Skeletal muscle satellite cell (primary cell): ENCODE measurements at regions not wholly inside any gene's neighbourhood (a gene's known extent, or its start where the extent isn't known, plus 50 kb on each side); places are given as distances from the start of the nearest gene placed in this dataset.
A peak's percentile ranks its signal among the peaks of the same experiment; 100 is the strongest.

Experiments
- H3K27me3 ChIP-seq: 2 replicates; pipeline ENCODE4 v1.7.0; 2013; ENCODE audit warnings: low read length; ENCODE audit not compliant: control insufficient read depth, insufficient read depth
- H3K36me3 ChIP-seq: 2 replicates; pipeline ENCODE4 v1.7.0; 2013; ENCODE audit warnings: mild to moderate bottlenecking, control low read depth, low read length; ENCODE audit not compliant: insufficient read depth
- H3K4me1 ChIP-seq: 2 replicates; pipeline ENCODE4 v1.7.0; 2013; ENCODE audit warnings: low read length; ENCODE audit not compliant: control insufficient read depth, insufficient read depth
- H3K4me2 ChIP-seq: 2 replicates; pipeline ENCODE4 v1.7.0; 2013; ENCODE audit warnings: mild to moderate bottlenecking, low read length
- H3K4me3 ChIP-seq: 2 replicates; pipeline ENCODE4 v1.7.0; 2013; ENCODE audit warnings: low read length
- H3K9ac ChIP-seq: 2 replicates; pipeline ENCODE4 v1.7.0; 2013; ENCODE audit warnings: mild to moderate bottlenecking, low read depth, low read length, moderate library complexity
- H3K9me3 ChIP-seq: replicated peaks from 2 replicates; pipeline ENCODE4 v1.7.0; 2013; ENCODE audit warnings: mild to moderate bottlenecking, control low read depth, low read length

DNA sequence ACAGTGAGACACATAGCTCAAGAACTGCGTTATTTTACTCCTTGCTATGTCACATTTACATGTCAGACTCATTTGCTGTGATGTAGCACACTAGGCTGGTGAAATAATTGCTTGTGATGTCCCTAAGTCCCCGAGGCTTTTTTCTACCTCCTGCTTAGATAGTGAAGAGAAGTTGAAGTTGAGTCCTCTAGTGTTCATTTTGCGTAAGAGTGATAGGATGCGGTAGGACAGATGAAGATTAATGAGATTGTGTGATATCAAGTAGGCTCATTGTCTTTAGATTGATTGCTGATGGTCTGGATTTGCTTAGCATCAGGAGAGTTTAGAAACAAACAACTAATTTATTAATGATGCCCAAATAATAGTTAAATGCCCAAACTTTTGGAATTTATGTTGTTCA, 173.6 kb upstream of the NUDT6 start:
- Histone ChIP-seq H3K27me3 (no peaks in the 10 kb centered on the region), H3K9me3 (no peaks in the 10 kb centered on the region), H3K9ac (no peak overlapping the region), H3K4me3 (no peak overlapping the region), H3K36me3 (peaks cover 4% of the 10 kb centered on the region), H3K4me2 (no peak overlapping the region), H3K4me1 (no peaks in the 10 kb centered on the region)

- H3K9me3 ChIP-seq, result no peaks in the 10 kb centered on the region
- no peak overlapping the region for H3K4me3 ChIP-seq
- no peak overlapping the region for H3K9ac ChIP-seq
- H3K4me2 ChIP-seq, result no peak overlapping the region
- H3K36me3 ChIP-seq, result no peaks in the 10 kb centered on the region
- H3K27me3 ChIP-seq, result no peaks in the 10 kb centered on the region
- H3K4me1 ChIP-seq, result no peaks in the 10 kb centered on the region
Measured at GRCh38 chr4:123102897-123103471, 180.6 kb upstream of the NUDT6 start.

- Histone ChIP-seq H3K9ac (no peak overlapping the region), H3K4me3 (no peak overlapping the region), H3K4me1 (no peaks in the 10 kb centered on the region), H3K36me3 (no peaks in the 10 kb centered on the region), H3K27me3 (no peaks in the 10 kb centered on the region), H3K9me3 (no peaks in the 10 kb centered on the region), H3K4me2 (no peak overlapping the region)
Measured at GRCh38 chr4:123104310-123105025, 182.1 kb upstream of the NUDT6 start.

- no peak overlapping the region for H3K4me3 ChIP-seq
- no peaks in the 10 kb centered on the region for H3K9me3 ChIP-seq
- no peak overlapping the region for H3K4me2 ChIP-seq
- peaks cover 1% of the 10 kb centered on the region for H3K4me1 ChIP-seq
- no peak overlapping the region for H3K9ac ChIP-seq
- H3K27me3 ChIP-seq, result no peaks in the 10 kb centered on the region
- H3K36me3 ChIP-seq, result no peaks in the 10 kb centered on the region
Measured at GRCh38 chr4:123105026-123105420, 182.6 kb upstream of the NUDT6 start.

- no peaks in the 10 kb centered on the region for H3K27me3 ChIP-seq
- H3K9me3 ChIP-seq, result no peaks in the 10 kb centered on the region
- no peak overlapping the region for H3K9ac ChIP-seq
- H3K36me3 ChIP-seq, result no peaks in the 10 kb centered on the region
- H3K4me2 ChIP-seq, result no peak overlapping the region
- H3K4me3 ChIP-seq, result no peak overlapping the region
- H3K4me1 ChIP-seq, result peaks cover 15% of the 10 kb centered on the region
Measured at GRCh38 chr4:123106747-123107146, 184.3 kb upstream of the NUDT6 start.

- Histone ChIP-seq H3K9me3 (no peaks in the 10 kb centered on the region), H3K4me1 (peaks cover 15% of the 10 kb centered on the region)
Measured at GRCh38 chr4:123107444-123108252, 185.3 kb upstream of the NUDT6 start.

DNA sequence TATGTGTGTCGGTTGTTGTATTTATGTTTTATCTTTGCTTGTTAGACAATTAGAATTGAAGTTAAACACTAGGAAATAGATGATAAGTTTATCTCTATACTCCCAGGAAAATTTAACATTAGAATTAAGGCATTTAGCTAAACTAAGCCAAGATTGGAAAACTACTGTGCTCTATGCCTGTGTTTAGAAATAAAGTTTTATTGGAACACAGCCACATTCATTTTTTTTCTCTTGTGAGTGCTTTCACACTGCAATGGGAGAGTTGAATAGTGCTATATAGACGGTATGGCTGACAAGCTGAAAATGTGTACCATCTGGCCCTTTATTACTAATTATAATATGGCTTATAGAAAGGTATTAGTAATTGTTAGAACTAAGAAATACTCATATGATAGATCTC, 186.7 kb upstream of the NUDT6 start:
- Histone ChIP-seq H3K9ac (no peak overlapping the region), H3K9me3 (no peaks in the 10 kb centered on the region), H3K27me3 (no peaks in the 10 kb centered on the region), H3K4me1 (peaks cover 15% of the 10 kb centered on the region), H3K36me3 (peaks cover 5% of the 10 kb centered on the region), H3K4me3 (no peak overlapping the region), H3K4me2 (no peak overlapping the region)

More at GRCh38 chr4:123107444-123108252, 185.3 kb upstream of the NUDT6 start:
- Histone ChIP-seq H3K36me3 (no peaks in the 10 kb centered on the region), H3K27me3 (no peaks in the 10 kb centered on the region), H3K9ac (no peak overlapping the region), H3K4me3 (no peak overlapping the region), H3K4me2 (no peak overlapping the region)

DNA sequence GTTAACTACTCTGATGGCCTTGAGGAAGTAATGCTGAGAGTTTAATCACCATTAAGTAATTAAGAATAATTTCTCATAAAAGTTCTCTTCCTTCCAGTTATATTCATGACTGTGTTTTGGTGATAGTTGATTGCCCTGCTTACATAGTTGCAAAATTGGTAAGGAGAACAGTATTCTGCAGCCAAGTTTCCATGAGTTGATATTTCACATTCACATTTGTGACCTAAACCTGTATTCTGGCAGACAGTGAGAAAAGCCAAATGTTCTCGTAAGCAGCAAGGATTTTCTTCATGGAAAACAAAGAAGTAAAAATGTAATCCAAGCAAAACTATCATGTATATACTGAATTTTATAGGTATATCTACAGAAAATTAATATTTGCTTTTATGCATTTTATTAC, 187.8 kb upstream of the NUDT6 start:
- H3K9me3 ChIP-seq, result no peaks in the 10 kb centered on the region
- H3K4me3 ChIP-seq, result no peak overlapping the region
- no peak overlapping the region for H3K9ac ChIP-seq
- no peaks in the 10 kb centered on the region for H3K27me3 ChIP-seq
- peaks cover 12% of the 10 kb centered on the region for H3K36me3 ChIP-seq
- peaks cover 15% of the 10 kb centered on the region for H3K4me1 ChIP-seq
- no peak overlapping the region for H3K4me2 ChIP-seq

GRCh38 chr4:123110685-123111084, 188.3 kb upstream of the NUDT6 start:
- Histone ChIP-seq H3K27me3 (no peaks in the 10 kb centered on the region), H3K4me2 (peak overlapping the region; percentile 37), H3K4me3 (no peak overlapping the region)

DNA sequence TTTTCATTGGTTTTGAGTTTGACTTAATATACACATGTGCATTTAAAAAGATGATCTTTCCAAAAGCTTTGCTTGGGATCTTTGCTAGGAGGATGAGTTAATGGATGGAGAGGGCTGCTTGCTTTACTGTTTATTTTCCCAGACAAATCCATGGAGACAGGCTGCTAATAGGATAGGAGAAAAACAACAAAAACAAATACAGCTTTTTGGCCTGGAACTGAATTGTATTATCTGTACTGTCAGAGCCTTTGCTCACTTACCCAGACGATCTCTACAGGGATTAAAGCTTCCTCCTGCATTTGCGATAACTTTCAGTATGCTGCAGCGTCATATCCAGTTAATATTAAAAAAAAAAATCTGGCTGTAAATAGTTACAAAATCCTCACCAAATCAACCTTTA, 190.8 kb upstream of the NUDT6 start:
- no peaks in the 10 kb centered on the region for H3K9me3 ChIP-seq
- peaks cover 12% of the 10 kb centered on the region for H3K36me3 ChIP-seq
- H3K4me2 ChIP-seq, result no peak overlapping the region
- no peaks in the 10 kb centered on the region for H3K27me3 ChIP-seq
- H3K4me3 ChIP-seq, result no peak overlapping the region
- H3K4me1 ChIP-seq, result peaks cover 15% of the 10 kb centered on the region
- no peak overlapping the region for H3K9ac ChIP-seq

More at GRCh38 chr4:123110685-123111084, 188.3 kb upstream of the NUDT6 start:
- Histone ChIP-seq H3K36me3 (peaks cover 12% of the 10 kb centered on the region), H3K4me1 (peaks cover 15% of the 10 kb centered on the region), H3K9me3 (no peaks in the 10 kb centered on the region), H3K9ac (no peak overlapping the region)

- Histone ChIP-seq H3K27me3 (no peaks in the 10 kb centered on the region), H3K4me3 (no peak overlapping the region), H3K9ac (no peak overlapping the region), H3K36me3 (peaks cover 12% of the 10 kb centered on the region), H3K9me3 (no peaks in the 10 kb centered on the region), H3K4me2 (no peak overlapping the region), H3K4me1 (peaks cover 15% of the 10 kb centered on the region)
Measured at GRCh38 chr4:123114084-123114914, 191.9 kb upstream of the NUDT6 start.
